GM10266 (cell line): ENCODE measurements at regions not wholly inside any gene's neighbourhood (a gene's known extent, or its start where the extent isn't known, plus 50 kb on each side); places are given as distances from the start of the nearest gene placed in this dataset.

ENCODE experiments used
- DNase-seq: peaks from one replicate; pipeline ENCODE4 v3.0.0; 2012; ENCODE audit errors: extremely low spot score
- CTCF ChIP-seq: IDR thresholded peaks from 2 replicates; pipeline ENCODE4 v1.5.1; 2012; ENCODE audit warnings: mild to moderate bottlenecking, low read depth; ENCODE audit not compliant: control insufficient read depth, insufficient read depth; ENCODE audit errors: missing control alignments

- no peak for DNase-seq
- no peak for TF ChIP-seq CTCF
These were observed 194.4 kb upstream of the SNX7 start for GRCh38 chr1:98467122-98467521.

- no peak for DNase-seq
- TF ChIP-seq CTCF, result no peak
These were observed 199.6 kb upstream of the SNX7 start for GRCh38 chr1:98461873-98462385.

GRCh38 chr1:98460136-98460535 lies 201.4 kb upstream of the SNX7 start:
- TF ChIP-seq CTCF, result no peak
- DNase-seq, result no peak

GRCh38 chr1:98459486-98459870 lies 202.0 kb upstream of the SNX7 start:
- DNase-seq, result no peak
- no peak for TF ChIP-seq CTCF

- no peak for TF ChIP-seq CTCF
- no peak for DNase-seq
These were observed 202.7 kb upstream of the SNX7 start for GRCh38 chr1:98458511-98459485.

GRCh38 chr1:98457248-98457647 lies 204.3 kb upstream of the SNX7 start:
- TF ChIP-seq CTCF, result no peak

GRCh38 chr1:98454666-98455065 lies 206.9 kb upstream of the SNX7 start:
- TF ChIP-seq CTCF, result no peak
- DNase-seq, result no peak

More at GRCh38 chr1:98457248-98457647, 204.3 kb upstream of the SNX7 start:
- no peak for DNase-seq
